NCI-H69 (cell line): ENCODE measurements at regions not wholly inside any gene's neighbourhood (a gene's known extent, or its start where the extent isn't known, plus 50 kb on each side); places are given as distances from the start of the nearest gene placed in this dataset.
"Not testable (repeated sequence)": the region's sequence is repeated elsewhere in the genome, so short reads cannot be mapped to it uniquely, and the experiment has no call there.

Source experiments
- DNase-seq: peaks from one replicate; lab custom pipeline; 2025; lab: John Stamatoyannopoulos, UW

DNA sequence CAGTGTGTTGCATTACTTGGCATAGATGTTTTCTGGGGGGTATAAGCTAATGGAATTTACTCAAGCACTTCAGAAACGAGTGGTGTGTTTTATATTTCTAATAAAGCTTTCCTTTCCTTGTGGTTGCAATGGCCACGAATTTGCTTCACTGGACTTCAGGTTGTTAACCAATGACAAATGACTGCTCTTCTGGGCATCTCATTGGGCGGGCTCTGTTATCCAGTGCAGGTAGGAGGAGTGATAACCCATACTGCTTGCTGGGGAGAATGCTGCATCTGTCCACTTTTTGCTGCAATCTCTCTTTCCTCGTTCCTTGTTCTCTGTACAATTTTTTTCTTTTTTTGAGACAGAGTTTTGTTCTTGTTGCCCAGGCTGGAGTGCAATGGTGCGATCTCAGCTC, 80.0 kb upstream of the RPH3A start:
- DNase-seq, result peak; percentile 19

DNA sequence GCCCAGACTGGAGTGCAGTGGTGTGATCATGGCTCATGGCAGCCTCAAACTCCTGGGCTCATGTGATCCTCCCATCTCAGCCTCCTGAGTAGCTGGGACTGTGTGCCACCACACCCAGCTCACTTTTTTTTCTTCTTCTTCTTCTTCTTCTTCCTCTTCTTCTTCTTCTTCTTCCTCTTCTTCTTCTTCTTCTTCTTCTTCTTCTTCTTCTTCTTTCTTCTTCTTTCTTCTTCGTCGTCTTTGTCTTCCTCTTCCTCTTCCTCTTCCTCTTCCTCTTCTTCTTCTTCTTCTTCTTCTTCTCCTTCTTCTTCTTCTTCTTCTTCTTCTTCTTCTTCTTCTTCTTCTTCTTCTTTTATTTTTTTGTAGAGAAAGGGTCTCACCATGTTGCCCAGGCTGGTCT, 78.8 kb upstream of the RPH3A start:
- not testable (repeated sequence) for DNase-seq

DNA sequence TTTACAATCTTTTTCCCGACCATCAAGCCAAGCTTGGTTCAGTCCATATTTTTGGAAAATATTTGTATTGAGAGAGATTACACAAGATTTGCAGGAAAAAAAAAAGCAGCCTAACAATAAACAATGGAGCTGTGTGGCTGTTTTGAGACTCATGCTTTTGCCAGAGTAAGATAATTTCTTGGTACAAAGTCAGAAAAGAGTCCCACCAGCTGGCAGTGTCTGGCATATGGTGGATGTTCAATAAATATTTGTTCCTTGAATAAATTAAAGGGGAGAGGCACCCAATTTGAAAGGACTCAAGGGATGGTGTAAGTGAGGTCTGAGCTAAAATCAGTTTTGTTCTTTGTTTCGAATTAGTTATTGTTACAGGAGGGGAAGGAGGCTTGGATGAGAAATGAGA, 78.1 kb upstream of the RPH3A start:
- DNase-seq, result peak; percentile 53

DNA sequence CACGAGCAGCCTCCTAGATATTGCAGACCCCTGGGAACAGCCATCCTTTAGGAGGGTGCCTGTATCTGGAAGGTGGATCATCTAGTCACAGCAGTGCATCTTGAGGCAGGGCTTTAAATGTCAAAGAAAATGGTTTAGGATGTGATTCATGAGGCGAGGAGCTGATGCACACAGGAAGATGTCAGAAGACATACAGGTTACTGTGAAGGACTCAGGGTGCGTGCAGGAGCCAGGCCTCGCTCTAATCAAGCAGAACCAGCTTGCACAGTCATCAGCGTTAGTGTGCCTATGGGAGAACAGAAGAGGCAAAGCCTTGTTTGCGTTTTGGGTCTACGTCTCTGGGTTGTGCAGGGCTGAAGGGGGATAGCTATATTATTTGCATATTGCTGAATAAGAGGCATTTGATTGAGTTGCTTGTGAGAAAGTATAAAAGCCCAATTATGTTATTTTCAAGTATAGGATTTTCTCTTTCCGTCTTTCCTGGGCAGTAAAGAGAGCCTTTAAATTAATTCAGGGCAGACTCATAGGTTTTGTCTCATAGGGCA, 77.3 kb upstream of the RPH3A start:
- no peak for DNase-seq

DNA sequence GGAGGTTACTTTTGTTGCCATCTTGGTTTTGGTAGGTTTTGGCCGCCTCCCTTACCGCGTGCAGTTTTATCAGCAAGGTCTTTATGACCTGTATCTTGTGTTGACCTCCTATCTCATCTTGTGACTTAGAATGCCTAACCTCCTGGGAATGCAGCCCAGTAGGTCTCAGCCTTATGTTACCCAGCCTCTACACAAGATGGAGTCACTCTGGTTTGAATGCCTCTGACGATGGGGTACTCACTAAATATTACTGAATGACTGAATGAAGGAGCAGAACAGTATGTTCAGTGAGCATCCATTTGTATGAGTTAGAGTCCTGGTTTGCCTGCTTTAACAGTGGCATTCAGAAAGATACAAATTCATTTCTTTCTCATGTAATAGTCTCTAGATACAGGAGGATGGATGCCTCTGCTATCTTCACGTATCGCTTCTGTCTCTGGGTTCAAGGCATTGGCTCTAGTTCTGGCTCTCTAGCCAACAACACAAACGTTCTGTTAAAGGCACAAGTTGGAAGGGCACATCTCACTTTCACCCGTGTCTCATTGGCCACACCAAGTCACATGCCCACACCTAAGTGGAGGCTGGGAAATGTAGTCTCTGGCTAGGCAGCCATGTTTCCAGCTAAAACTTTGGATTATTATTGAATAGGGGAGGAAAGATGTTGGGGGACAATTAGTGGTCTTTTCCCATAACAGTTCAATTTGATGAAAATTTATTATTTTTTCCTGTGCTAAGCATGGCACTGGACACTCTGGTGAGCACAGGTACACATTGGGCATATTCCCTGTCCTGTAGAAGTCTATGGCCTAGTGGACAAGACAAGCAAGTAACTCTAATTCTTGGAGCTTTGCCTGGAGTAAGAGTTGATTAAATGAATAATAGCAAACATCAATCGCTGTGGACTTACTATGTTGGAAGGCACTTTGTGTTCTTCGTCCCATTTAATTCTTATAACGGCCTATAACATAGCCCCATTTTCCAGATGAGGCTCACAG, 75.2 kb upstream of the RPH3A start:
- peak; percentile 35 for DNase-seq

DNA sequence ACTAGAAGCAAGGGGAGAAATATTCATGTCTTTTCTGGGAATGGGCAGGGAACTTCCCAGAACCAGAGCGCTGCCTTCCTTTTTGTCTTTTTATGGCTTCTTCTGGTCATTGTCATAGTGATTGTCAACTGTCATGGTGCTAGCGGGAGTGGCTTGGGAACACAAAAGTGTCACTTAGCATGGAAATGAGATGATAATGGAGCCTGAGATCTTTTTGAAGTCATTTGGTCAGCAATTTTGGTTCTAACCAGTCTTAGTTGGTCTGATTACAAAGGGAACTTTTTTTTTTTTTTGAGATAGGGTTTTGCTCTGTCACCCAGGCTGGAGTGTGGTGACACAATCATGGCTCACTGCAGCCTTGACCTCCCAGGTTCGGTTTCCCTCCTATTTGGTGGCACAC, 62.7 kb upstream of the RPH3A start:
- no peak for DNase-seq

DNA sequence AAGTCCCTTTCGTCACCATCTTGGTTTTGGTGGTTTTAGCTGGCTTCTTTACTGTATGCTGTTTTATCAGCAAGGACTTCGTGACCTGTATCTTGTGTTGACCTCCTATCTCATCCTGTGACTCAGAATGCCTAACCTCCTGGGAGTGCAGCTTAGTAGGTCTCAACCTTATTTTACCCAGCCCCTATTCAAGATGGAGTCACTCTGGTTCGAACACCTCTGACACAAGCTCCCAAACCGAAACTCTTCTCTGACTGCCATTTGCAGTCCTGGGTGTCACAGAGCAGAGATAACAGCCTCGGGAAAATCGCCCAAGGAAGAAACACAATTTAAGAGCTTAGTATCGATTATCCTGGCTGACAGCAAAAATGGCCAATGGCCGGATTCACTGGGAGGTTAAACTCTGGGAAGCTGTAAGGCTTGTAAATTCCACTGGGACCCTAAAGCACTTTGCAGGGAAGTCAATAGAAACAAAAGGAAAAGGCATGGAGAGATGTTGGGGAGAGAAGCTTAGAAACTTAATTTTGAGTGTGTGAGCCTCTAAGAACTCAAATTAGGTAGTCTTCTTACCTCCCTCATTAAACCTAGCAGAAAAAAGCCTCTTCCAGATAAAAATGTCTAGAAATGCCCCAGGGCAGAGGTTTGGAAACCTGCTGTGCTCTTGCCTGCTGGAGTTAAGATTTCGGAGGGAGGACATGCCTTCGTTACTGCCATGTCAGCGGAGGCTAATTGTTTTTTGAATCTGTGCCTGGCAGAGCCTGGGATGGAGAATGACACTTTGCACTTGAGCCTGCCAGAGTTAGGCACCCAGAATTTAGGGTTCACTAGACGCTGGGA, 56.5 kb upstream of the RPH3A start:
- peak; percentile 40 for DNase-seq

DNA sequence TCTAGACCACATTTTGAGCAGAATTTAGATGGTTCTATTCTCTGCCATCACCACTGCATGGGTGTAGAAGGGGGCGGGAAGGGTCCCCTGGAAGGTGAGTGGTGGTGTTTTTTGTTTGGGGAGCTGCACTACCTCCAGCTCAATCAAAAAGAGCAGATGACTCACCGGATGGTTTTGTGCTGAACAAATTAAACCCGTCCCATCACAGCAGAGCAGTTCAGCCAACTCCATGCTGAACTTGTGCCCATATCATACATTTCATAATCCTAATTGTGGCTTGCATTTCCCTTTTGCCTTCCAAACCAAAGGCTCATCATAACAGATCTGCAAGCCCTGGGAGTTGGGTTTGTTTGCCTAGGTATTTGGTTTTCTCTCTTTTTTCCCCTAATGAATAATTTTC, 53.0 kb upstream of the RPH3A start:
- DNase-seq, result no peak

DNA sequence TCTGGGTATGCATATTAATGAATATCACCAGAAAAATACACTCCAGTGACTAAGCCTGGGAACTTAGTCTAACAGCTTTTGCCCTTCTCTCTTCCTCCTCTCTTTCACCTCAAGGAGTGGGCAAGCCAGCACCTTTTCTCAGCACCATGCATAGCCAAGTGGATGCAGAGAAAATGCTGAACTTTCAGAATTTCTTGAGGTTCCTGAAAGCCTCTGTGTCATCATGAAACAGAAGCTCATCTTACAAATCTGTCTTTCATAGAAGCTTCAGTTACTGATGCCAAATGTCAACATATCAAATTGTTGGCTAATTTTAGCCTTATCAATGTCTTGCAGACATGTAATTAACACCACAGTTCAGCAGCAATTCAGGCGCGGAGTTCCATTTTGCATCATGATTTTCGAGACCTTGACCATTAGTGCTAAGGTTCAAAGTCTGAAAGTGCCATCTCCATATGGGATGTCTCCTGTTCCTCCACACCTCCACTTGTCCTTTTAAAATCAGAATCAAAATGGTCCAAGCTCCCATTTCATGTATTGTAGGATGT, 51.1 kb upstream of the RPH3A start:
- DNase-seq, result peak; percentile 47

DNA sequence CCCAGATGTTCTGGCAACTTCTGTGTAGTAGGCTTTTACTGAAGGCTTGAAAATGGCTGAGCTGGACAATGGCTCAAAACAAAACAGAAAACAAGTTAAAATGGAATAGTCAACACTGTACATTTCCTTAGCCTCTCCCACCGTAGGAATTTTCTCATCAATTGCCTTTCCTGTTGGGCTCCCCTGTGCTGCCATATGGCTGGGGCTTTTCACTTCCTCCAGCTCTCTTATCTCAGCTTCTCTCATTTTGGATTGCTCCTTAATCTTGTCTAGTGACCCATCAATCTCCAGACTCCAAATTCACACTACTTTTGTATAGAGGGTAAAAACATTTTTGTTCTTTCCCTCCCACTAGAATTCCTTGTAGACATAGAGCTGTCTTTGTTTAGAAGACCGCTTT, 50.4 kb upstream of the RPH3A start:
- no peak for DNase-seq
